Panc1 (cell line): ENCODE measurements at regions not wholly inside any gene's neighbourhood (a gene's known extent, or its start where the extent isn't known, plus 50 kb on each side); places are given as distances from the start of the nearest gene placed in this dataset.

ENCODE experiments used
- ATAC-seq: fragments of 200-7000 bp; cut with Tn5 transposase; 2 replicates; pipeline ENCODE4 v1.9.1; 2020; ENCODE audit warnings: mild to moderate bottlenecking, moderate library complexity
- BruUV-seq: library from RNA; stranded (reverse); fragments of 400-500 nt; replicated peaks from 2 replicates; lab custom pipeline; 2021; lab: Mats Ljungman, UMichigan
- CTCF ChIA-PET: fragments of 300-600 bp; sonication (Branson Sonifier 250); formaldehyde crosslinking; loops from one replicate; lab custom pipeline; 2022; ENCODE audit warnings: antibody characterized with exemption; lab: Charles Lee
- POLR2A ChIA-PET: fragments of 300-600 bp; sonication (Branson Sonifier 250); formaldehyde crosslinking; loops from one replicate; lab custom pipeline; 2022; ENCODE audit warnings: antibody characterized with exemption; lab: Charles Lee
- DNase-seq: peaks from one replicate; pipeline ENCODE4 v3.0.0-alpha.2; 2010; ENCODE audit warnings: low read depth, low spot score
- H3K27ac ChIP-seq: 2 replicates; pipeline ENCODE4 v1.5.1; 2011; ENCODE audit warnings: mild to moderate bottlenecking, low read length, inconsistent platforms
- H3K27me3 ChIP-seq: fragments of 200-500 bp; sonication (Bioruptor generic); 2 replicates; pipeline ENCODE4 v1.6.0; 2014; ENCODE audit warnings: low read length, inconsistent platforms; ENCODE audit not compliant: control insufficient read depth, insufficient read depth
- H3K36me3 ChIP-seq: fragments of 200-500 bp; sonication (Bioruptor generic); 2 replicates; pipeline ENCODE4 v1.5.1; 2014; ENCODE audit warnings: inconsistent platforms, mild to moderate bottlenecking, low read length, moderate library complexity; ENCODE audit not compliant: control insufficient read depth, insufficient read depth
- H3K4me1 ChIP-seq: 2 replicates; pipeline ENCODE4 v1.5.1; 2011; ENCODE audit warnings: inconsistent platforms, mild to moderate bottlenecking, low read length, moderate library complexity; ENCODE audit not compliant: control insufficient read depth, insufficient read depth
- H3K4me3 ChIP-seq, 2 experiments: 2 replicates each; pipeline ENCODE4 v1.5.1; 2011 to 2012; ENCODE audit warnings: low read depth in 2 of 2, low read length in 2 of 2, mild to moderate bottlenecking in 2 of 2, inconsistent platforms in 1 of 2, moderate library complexity in 1 of 2
- H3K9me3 ChIP-seq: fragments of 200-500 bp; sonication (Bioruptor generic); 2 replicates; pipeline ENCODE4 v1.5.1; 2014; ENCODE audit warnings: low read depth, mild to moderate bottlenecking, inconsistent platforms, low read length, moderate library complexity; ENCODE audit not compliant: control insufficient read depth, insufficient read depth
- CTCF ChIP-seq: fragments of 450-650 bp; IDR thresholded peaks from 2 replicates; pipeline ENCODE4 v1.5.1; 2017; ENCODE audit warnings: mild to moderate bottlenecking
- POLR2AphosphoS5 ChIP-seq: IDR thresholded peaks from 2 replicates; pipeline ENCODE4 v1.6.1; 2012; ENCODE audit warnings: mild to moderate bottlenecking, low read depth, low read length, moderate library complexity
- REST ChIP-seq, 2 experiments: IDR thresholded peaks; 2 replicates each; pipeline ENCODE4 v1.6.1; 2011 to 2012; ENCODE audit warnings: low read depth in 2 of 2, control low read depth in 1 of 2, low read length in 1 of 2, mild to moderate bottlenecking in 1 of 2, moderate library complexity in 1 of 2; ENCODE audit not compliant: insufficient read depth in 1 of 2
- SIN3A ChIP-seq: IDR thresholded peaks from 2 replicates; pipeline ENCODE4 v1.6.1; 2012; ENCODE audit warnings: low read depth, mild to moderate bottlenecking, low read length, moderate library complexity, borderline replicate concordance; ENCODE audit not compliant: insufficient read depth
- TCF7L2 ChIP-seq: IDR thresholded peaks from 2 replicates; pipeline ENCODE4 v1.6.1; 2011; ENCODE audit warnings: mild to moderate bottlenecking, low read depth, low read length, inconsistent platforms
- in situ Hi-C: cut with HindIII; loops from 2 replicates; pipeline ENCODE4 v1.10.0; 2016; ENCODE audit warnings: low sequenced_read_pairs, low pct_unique_long_range_greater_than_20kb
- intact Hi-C: fragments of 100-400 bp; cut with micrococcal nuclease; formaldehyde crosslinking; loops from one replicate; pipeline ENCODE4 v1.10.0; 2022; ENCODE audit not compliant: unreplicated experiment

DNA sequence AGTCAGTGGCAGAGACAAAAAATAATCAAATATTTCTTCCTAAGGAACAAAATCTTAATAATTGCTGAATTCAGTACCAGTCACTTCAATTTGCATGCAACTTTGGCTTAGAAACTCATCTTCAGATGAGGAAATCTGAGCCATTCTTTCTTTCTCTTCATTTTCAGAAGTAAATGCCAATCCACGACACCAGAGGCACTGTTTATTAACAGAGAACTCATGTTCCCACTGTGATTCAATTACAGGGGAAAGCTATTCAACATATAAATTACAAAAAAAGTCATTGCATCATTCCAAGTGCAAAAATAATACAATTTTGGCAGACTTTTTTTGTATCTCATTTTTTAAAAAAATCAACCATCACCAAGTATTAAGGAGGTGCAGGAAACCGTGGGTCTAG, 816.1 kb upstream of the TMEM132C start:
- no peaks in the 10 kb centered on the region for H3K27me3 ChIP-seq
- ChIA-PET POLR2A (no interaction called here), CTCF (no interaction called here)
- intact Hi-C loops (no loop called here), in situ Hi-C loops (no loop called here)
- H3K27ac ChIP-seq = no peak overlapping the region
- BruUV-seq = no TSS peak
- DNase-seq = no peak
- H3K36me3 ChIP-seq = no peaks in the 10 kb centered on the region
- H3K4me3 ChIP-seq = no peak overlapping the region
- H3K4me1 ChIP-seq = no peaks in the 10 kb centered on the region
- no peak for TF ChIP-seq REST (IDR thresholded peaks at IDR 0.05; ENCODE audit: insufficient read depth in 1 of 2, low read depth in 2 of 2, low read length in 1 of 2)
- no peak for TF ChIP-seq TCF7L2
- no peaks in the 10 kb centered on the region for H3K9me3 ChIP-seq
- no peak for ATAC-seq

DNA sequence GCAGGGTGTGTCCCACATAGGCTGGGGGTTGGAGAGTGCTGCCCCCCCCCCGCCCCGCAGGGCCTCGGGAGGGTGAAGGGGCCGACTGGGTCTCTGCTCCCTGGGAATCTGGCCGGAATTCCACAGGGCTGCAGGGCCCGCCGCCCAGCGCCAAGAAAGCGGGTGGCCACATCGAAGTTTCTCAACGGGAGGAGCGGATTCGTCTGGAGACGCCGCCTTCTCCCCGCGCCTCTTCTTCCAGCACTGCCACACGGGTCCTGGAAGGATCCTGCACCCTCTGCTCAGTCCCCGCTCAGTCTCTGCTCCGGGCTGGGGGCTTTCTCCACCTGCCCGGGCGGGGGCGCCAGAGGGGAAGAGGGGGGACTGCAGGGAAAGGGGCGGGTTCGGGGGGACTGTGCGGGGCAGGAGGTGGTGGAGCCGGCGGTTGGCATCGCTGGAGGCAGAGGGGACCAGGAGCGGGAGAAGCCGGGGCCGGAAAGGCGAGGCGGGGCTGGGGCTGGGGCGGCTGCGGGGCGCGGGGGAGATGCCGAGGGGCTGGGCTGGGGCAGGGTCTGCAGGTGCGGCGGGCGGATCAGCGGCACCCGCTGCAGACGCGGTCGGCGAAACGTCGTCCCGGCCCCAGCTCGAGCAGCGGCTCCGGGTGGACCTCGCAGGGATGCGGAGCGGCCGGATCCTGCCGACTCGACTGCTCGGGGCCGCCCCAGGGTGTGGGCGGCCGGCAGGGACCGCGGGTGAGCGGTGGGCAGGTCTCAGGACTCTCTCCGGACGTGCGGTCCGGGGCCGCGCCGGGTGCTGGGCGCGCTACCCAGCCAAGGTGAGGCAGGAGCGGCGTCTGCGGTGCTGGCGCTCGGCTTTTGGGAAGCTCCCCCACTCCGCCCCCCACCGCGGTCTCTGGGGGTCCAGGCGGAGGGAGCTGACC, 811.4 kb upstream of the TMEM132C start:
- Histone ChIP-seq H3K4me3 (no peak overlapping the region), H3K27me3 (no peaks in the 10 kb centered on the region), H3K9me3 (no peaks in the 10 kb centered on the region), H3K4me1 (no peaks in the 10 kb centered on the region), H3K36me3 (no peaks in the 10 kb centered on the region), H3K27ac (no peak overlapping the region)
- CTCF ChIA-PET = no interaction called here
- in situ Hi-C loops (no loop called here), intact Hi-C loops (no loop called here)
- DNase-seq (no peak), ATAC-seq (no peak)
- no peak for TF ChIP-seq CTCF
- TF ChIP-seq SIN3A = no peak
- no peak for TF ChIP-seq TCF7L2
- no peak for TF ChIP-seq REST (IDR thresholded peaks at IDR 0.05; ENCODE audit: insufficient read depth in 1 of 2, low read depth in 2 of 2, low read length in 1 of 2)
- TF ChIP-seq POLR2AphosphoS5 = no peak
- POLR2A ChIA-PET = no interaction called here
- BruUV-seq = no TSS peak
